CD4-positive, alpha-beta memory T cell (primary cell): ENCODE measurements at regions not wholly inside any gene's neighbourhood (a gene's known extent, or its start where the extent isn't known, plus 50 kb on each side); places are given as distances from the start of the nearest gene placed in this dataset.
"Not testable (repeated sequence)": the region's sequence is repeated elsewhere in the genome, so short reads cannot be mapped to it uniquely, and the experiment has no call there.

Source experiments
- CTCF ChIA-PET: fragments of 350-600 bp; sonication (Branson Sonifier 250); formaldehyde crosslinking; loops from one replicate; lab custom pipeline; 2021; ENCODE audit warnings: inconsistent platforms; ENCODE audit not compliant: partially characterized antibody; lab: Charles Lee
- POLR2A ChIA-PET: fragments of 350-600 bp; sonication (Branson Sonifier 250); formaldehyde crosslinking; loops from one replicate; lab custom pipeline; 2021; ENCODE audit not compliant: partially characterized antibody; lab: Charles Lee
- DNase-seq, 5 donors: peaks; one replicate each; pipeline versions ENCODE4 v3.0.0 to v3.0.0-alpha.2; 2020 to 2022; ENCODE audit warnings: mixed read lengths in 1 of 5
- H3K27ac ChIP-seq: one replicate; pipeline ENCODE4 v1.7.0; 2013; ENCODE audit warnings: low read depth, low read length
- H3K27me3 ChIP-seq: 2 replicates; pipeline ENCODE4 v1.7.0; 2013; ENCODE audit warnings: mild to moderate bottlenecking, low read length, moderate library complexity; ENCODE audit not compliant: insufficient read depth
- H3K36me3 ChIP-seq: 2 replicates; pipeline ENCODE4 v1.7.0; 2013; ENCODE audit warnings: mild to moderate bottlenecking, low read length, moderate library complexity; ENCODE audit not compliant: insufficient read depth
- H3K4me1 ChIP-seq: 2 replicates; pipeline ENCODE4 v1.7.0; 2013; ENCODE audit warnings: mild to moderate bottlenecking, low read length, moderate library complexity; ENCODE audit not compliant: insufficient read depth
- H3K4me3 ChIP-seq, 2 donors: one replicate each; pipeline ENCODE4 v1.7.0; 2013; ENCODE audit warnings: low read length in 2 of 2, mild to moderate bottlenecking in 1 of 2
- H3K9me3 ChIP-seq, 2 donors: one replicate each; pipeline ENCODE4 v1.7.0; 2013; ENCODE audit warnings: low read length in 2 of 2, control low read depth in 1 of 2; ENCODE audit not compliant: control insufficient read depth in 1 of 2
- H3K27ac Mint-ChIP-seq, 7 donors: one replicate each; pipeline ENCODE4 v1.8.0; 2020 to 2021; ENCODE audit warnings: mixed read lengths in 7 of 7, mild to moderate bottlenecking in 6 of 7, inconsistent platforms in 3 of 7, moderate library complexity in 3 of 7
- H3K27me3 Mint-ChIP-seq, 2 donors: one replicate each; pipeline ENCODE4 v1.8.0; 2020 to 2021; ENCODE audit warnings: mixed read lengths in 2 of 2
- H3K36me3 Mint-ChIP-seq, 2 donors: one replicate each; pipeline ENCODE4 v1.8.0; 2020 to 2021; ENCODE audit warnings: mixed read lengths in 2 of 2, inconsistent platforms in 1 of 2, mild to moderate bottlenecking in 1 of 2
- H3K4me1 Mint-ChIP-seq, 4 donors: one replicate each; pipeline ENCODE4 v1.8.0; 2020 to 2021; ENCODE audit warnings: mixed read lengths in 4 of 4, mild to moderate bottlenecking in 1 of 4
- H3K4me3 Mint-ChIP-seq, 8 donors: one replicate each; pipeline ENCODE4 v1.8.0; 2020 to 2021; ENCODE audit warnings: mixed read lengths in 8 of 8, mild to moderate bottlenecking in 7 of 8, moderate library complexity in 6 of 8, inconsistent platforms in 3 of 8
- H3K9me3 Mint-ChIP-seq, 8 donors: one replicate each; pipeline ENCODE4 v1.8.0; 2020 to 2021; ENCODE audit warnings: mixed read lengths in 8 of 8, mild to moderate bottlenecking in 5 of 8, inconsistent platforms in 3 of 8, moderate library complexity in 1 of 8
- intact Hi-C: fragments of 100-400 bp; cut with micrococcal nuclease; formaldehyde crosslinking; loops from one replicate; pipeline ENCODE4 v1.15.1; 2023

- H3K36me3 ChIP-seq, H3K27ac ChIP-seq, H3K27me3 Mint-ChIP-seq, H3K36me3 Mint-ChIP-seq, H3K4me3 ChIP-seq, H3K9me3 ChIP-seq, intact Hi-C loops, POLR2A ChIA-PET, DNase-seq, H3K27me3 ChIP-seq, H3K9me3 Mint-ChIP-seq: not testable (repeated sequence)
- Mint-ChIP-seq H3K4me1 (peaks cover 13 to 39% (median 16%) of the 10 kb centered on the region in 4 donors), H3K4me3 (peak overlapping the region in 1 of 8 donors; percentile 52), H3K27ac (peak overlapping the region in 1 of 7 donors; percentile 41)
- CTCF ChIA-PET, result interaction anchor here (1.0 kb wide), 2 partner anchors 31 to 165 kb away, joined by 3 to 5 read pairs; no protein-coding TSS in a partner anchor
- peaks cover 33% of the 10 kb centered on the region for H3K4me1 ChIP-seq
Observed at GRCh38 chr16:85451142-85451541, 162.0 kb upstream of the GSE1 start.

DNA sequence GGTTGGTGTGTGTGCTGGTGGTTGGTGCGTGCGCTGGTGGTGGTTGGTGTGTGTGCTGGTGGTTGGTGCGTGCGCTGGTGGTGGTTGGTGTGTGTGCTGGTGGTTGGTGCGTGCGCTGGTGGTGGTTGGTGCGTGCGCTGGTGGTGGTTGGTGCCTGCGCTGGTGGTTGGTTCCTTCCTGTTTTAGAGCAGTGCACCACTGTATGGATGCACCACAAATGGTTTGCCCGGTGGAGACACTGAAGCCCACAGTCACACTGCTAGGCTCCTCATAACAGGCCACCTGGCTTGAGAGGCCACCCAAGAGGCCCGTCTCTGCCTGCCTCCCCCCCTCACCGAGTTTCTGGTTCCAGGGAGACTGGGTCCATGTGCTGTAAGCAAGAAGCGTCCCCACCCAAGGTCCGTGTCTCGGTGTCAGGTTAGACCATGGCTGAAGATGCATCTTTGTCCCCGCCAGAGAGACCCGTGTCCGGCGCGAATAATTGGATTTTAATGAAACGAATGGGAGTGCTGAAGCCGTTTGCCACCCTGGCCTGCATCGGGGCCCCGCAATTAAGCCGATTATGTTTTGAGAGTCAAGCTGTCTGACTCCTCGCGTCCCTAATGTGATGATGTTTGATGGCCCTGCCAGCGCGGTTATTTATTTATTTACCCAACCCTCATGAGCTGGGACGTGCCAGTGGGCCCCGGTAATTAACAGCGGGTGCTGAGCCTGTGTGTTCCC is 161.3 kb upstream of the GSE1 start:
- no peak overlapping the region for H3K4me3 Mint-ChIP-seq
- ChIA-PET CTCF (no interaction called here), POLR2A (no interaction called here)
- peaks cover 0 to under 1% (median 0%) of the 10 kb centered on the region in 8 donors for H3K9me3 Mint-ChIP-seq
- intact Hi-C loops, result no loop called here
- Histone ChIP-seq H3K4me1 (peaks cover 33% of the 10 kb centered on the region), H3K4me3 (no peak overlapping the region), H3K9me3 (no peaks in the 10 kb centered on the region), H3K36me3 (no peaks in the 10 kb centered on the region), H3K27ac (no peak overlapping the region), H3K27me3 (no peaks in the 10 kb centered on the region)
- H3K36me3 Mint-ChIP-seq, result no peaks in the 10 kb centered on the region
- no peak overlapping the region for H3K27ac Mint-ChIP-seq
- no peak for DNase-seq
- H3K27me3 Mint-ChIP-seq, result no peaks in the 10 kb centered on the region
- peaks cover 13 to 39% (median 16%) of the 10 kb centered on the region in 4 donors for H3K4me1 Mint-ChIP-seq

- Histone ChIP-seq H3K27ac (no peak overlapping the region), H3K36me3 (no peaks in the 10 kb centered on the region), H3K9me3 (no peaks in the 10 kb centered on the region), H3K4me1 (peaks cover 33% of the 10 kb centered on the region), H3K27me3 (no peaks in the 10 kb centered on the region), H3K4me3 (no peak overlapping the region)
- intact Hi-C loops, result no loop called here
- CTCF ChIA-PET, result interaction anchor here (1.2 to 1.4 kb wide), 2 partner anchors 9 to 32 kb away, joined by 3 to 4 read pairs; no protein-coding TSS in a partner anchor
- Mint-ChIP-seq H3K9me3 (no peaks in the 10 kb centered on the region), H3K27me3 (peaks cover 0 to 1% of the 10 kb centered on the region in 2 donors), H3K4me3 (no peak overlapping the region), H3K4me1 (peaks cover 13 to 34% (median 16%) of the 10 kb centered on the region in 4 donors), H3K36me3 (no peaks in the 10 kb centered on the region), H3K27ac (no peak overlapping the region)
- POLR2A ChIA-PET, result no interaction called here
- no peak for DNase-seq
Observed at GRCh38 chr16:85452364-85453193, 160.5 kb upstream of the GSE1 start.

GRCh38 chr16:85453194-85453678 is 159.9 kb upstream of the GSE1 start:
- H3K36me3 Mint-ChIP-seq, result no peaks in the 10 kb centered on the region
- H3K27me3 Mint-ChIP-seq, result peaks cover 0 to 1% of the 10 kb centered on the region in 2 donors
- POLR2A ChIA-PET, result no interaction called here
- H3K36me3 ChIP-seq, result no peaks in the 10 kb centered on the region
- H3K4me3 ChIP-seq, result no peak overlapping the region
- peaks cover 29% of the 10 kb centered on the region for H3K4me1 ChIP-seq
- H3K27me3 ChIP-seq, result no peaks in the 10 kb centered on the region
- peaks cover 9 to 27% (median 10%) of the 10 kb centered on the region in 4 donors for H3K4me1 Mint-ChIP-seq
- H3K9me3 Mint-ChIP-seq, result no peaks in the 10 kb centered on the region
- CTCF ChIA-PET, result interaction anchor here (1.0 to 1.4 kb wide), 3 partner anchors 8 to 163 kb away, joined by 3 to 4 read pairs (median 4); no protein-coding TSS in a partner anchor
- DNase-seq, result no peak
- no peaks in the 10 kb centered on the region for H3K9me3 ChIP-seq
- H3K27ac Mint-ChIP-seq, result no peak overlapping the region
- no peak overlapping the region for H3K4me3 Mint-ChIP-seq
- no peak overlapping the region for H3K27ac ChIP-seq
- intact Hi-C loops, result no loop called here

GRCh38 chr16:85453703-85454102 is 159.4 kb upstream of the GSE1 start:
- intact Hi-C loops, result no loop called here
- peaks cover 24% of the 10 kb centered on the region for H3K4me1 ChIP-seq
- H3K4me3 Mint-ChIP-seq, result no peak overlapping the region
- peaks cover 0 to 1% of the 10 kb centered on the region in 2 donors for H3K27me3 Mint-ChIP-seq
- no peaks in the 10 kb centered on the region for H3K36me3 ChIP-seq
- H3K4me3 ChIP-seq, result no peak overlapping the region
- no peaks in the 10 kb centered on the region for H3K27me3 ChIP-seq
- H3K4me1 Mint-ChIP-seq, result peaks cover 6 to 22% (median 7%) of the 10 kb centered on the region in 4 donors
- H3K36me3 Mint-ChIP-seq, result no peaks in the 10 kb centered on the region
- H3K9me3 Mint-ChIP-seq, result no peaks in the 10 kb centered on the region
- DNase-seq, result no peak
- H3K27ac ChIP-seq, result no peak overlapping the region
- POLR2A ChIA-PET, result no interaction called here
- H3K9me3 ChIP-seq, result no peaks in the 10 kb centered on the region
- no peak overlapping the region for H3K27ac Mint-ChIP-seq
- CTCF ChIA-PET, result interaction anchor here (1.0 to 1.4 kb wide), 3 partner anchors 8 to 163 kb away, joined by 3 to 4 read pairs (median 4); no protein-coding TSS in a partner anchor

GRCh38 chr16:85454171-85454872 is 158.8 kb upstream of the GSE1 start:
- no peak overlapping the region for H3K27ac ChIP-seq
- Mint-ChIP-seq H3K27ac (no peak overlapping the region), H3K4me3 (no peak overlapping the region), H3K27me3 (peaks cover 0 to 1% of the 10 kb centered on the region in 2 donors), H3K4me1 (peaks cover 0 to 16% (median 5%) of the 10 kb centered on the region in 4 donors), H3K36me3 (no peaks in the 10 kb centered on the region), H3K9me3 (no peaks in the 10 kb centered on the region)
- no peak overlapping the region for H3K4me3 ChIP-seq
- ChIA-PET CTCF (interaction anchor here (1.0 to 1.4 kb wide), 2 partner anchors 34 to 162 kb away, joined by 4 read pairs; no protein-coding TSS in a partner anchor), POLR2A (no interaction called here)
- H3K9me3 ChIP-seq, result no peaks in the 10 kb centered on the region
- no peak for DNase-seq
- no peaks in the 10 kb centered on the region for H3K27me3 ChIP-seq
- H3K4me1 ChIP-seq, result peaks cover 18% of the 10 kb centered on the region
- no peaks in the 10 kb centered on the region for H3K36me3 ChIP-seq
- intact Hi-C loops, result no loop called here
